ENCODE measurements at regions not wholly inside any gene's neighbourhood (a gene's known extent, or its start where the extent isn't known, plus 50 kb on each side); places are given as distances from the start of the nearest gene placed in this dataset.

GRCh38 chr4:157678478-157678877, 457.9 kb downstream of the GRIA2 start:
- DNase-seq (ENCODE audit: low spot score): no peak
- Histone ChIP-seq H3K27me3 (replicated peaks; ENCODE audit: insufficient read depth) (no peaks in the 10 kb centered on the region), H3K9me3 (no peaks in the 10 kb centered on the region), H3K4me3 (no peak overlapping the region), H3K27ac (no peak overlapping the region), H3K4me1 (replicated peaks) (no peaks in the 10 kb centered on the region), H3K36me3 (no peaks in the 10 kb centered on the region)
- intact Hi-C loops (cut with DNase I): no loop called here
- WGBS: 83% methylated on average over 3 of the region's 3 CpGs
- TF ChIP-seq POLR2AphosphoS5 (IDR thresholded peaks at IDR 0.05) (no peak), POLR2A (IDR thresholded peaks at IDR 0.05) (no peak), CTCF (IDR thresholded peaks at IDR 0.05) (no peak)

- WGBS: 36% methylated on average over 6 of the region's 6 CpGs
- DNase-seq (ENCODE audit: low spot score): no peak
- intact Hi-C loops (cut with DNase I): no loop called here
- H3K4me1 ChIP-seq (replicated peaks): no peaks in the 10 kb centered on the region
- H3K4me3 ChIP-seq: no peak overlapping the region
- H3K27ac ChIP-seq: no peak overlapping the region
- TF ChIP-seq CTCF (IDR thresholded peaks at IDR 0.05) (no peak), POLR2A (IDR thresholded peaks at IDR 0.05) (no peak), POLR2AphosphoS5 (IDR thresholded peaks at IDR 0.05) (no peak)
- no peaks in the 10 kb centered on the region for H3K36me3 ChIP-seq
- no peaks in the 10 kb centered on the region for H3K9me3 ChIP-seq
- H3K27me3 ChIP-seq (replicated peaks; ENCODE audit: insufficient read depth): no peaks in the 10 kb centered on the region
Measured at GRCh38 chr4:157674699-157675098, 454.2 kb downstream of the GRIA2 start.

- Histone ChIP-seq H3K4me3 (no peak overlapping the region), H3K27me3 (replicated peaks; ENCODE audit: insufficient read depth) (no peaks in the 10 kb centered on the region), H3K27ac (no peak overlapping the region), H3K9me3 (no peaks in the 10 kb centered on the region), H3K4me1 (replicated peaks) (no peaks in the 10 kb centered on the region), H3K36me3 (no peaks in the 10 kb centered on the region)
- intact Hi-C loops (cut with DNase I): no loop called here
- TF ChIP-seq POLR2AphosphoS5 (IDR thresholded peaks at IDR 0.05): no peak
- no peak for DNase-seq (ENCODE audit: low spot score)
Measured at GRCh38 chr4:157667836-157668235, 447.3 kb downstream of the GRIA2 start.

- intact Hi-C loops (cut with DNase I): no loop called here
- WGBS: 76% methylated on average over 3 of the region's 3 CpGs
- Histone ChIP-seq H3K4me1 (replicated peaks) (no peaks in the 10 kb centered on the region), H3K36me3 (no peaks in the 10 kb centered on the region), H3K4me3 (no peak overlapping the region), H3K27ac (no peak overlapping the region), H3K9me3 (no peaks in the 10 kb centered on the region), H3K27me3 (replicated peaks; ENCODE audit: insufficient read depth) (no peaks in the 10 kb centered on the region)
- DNase-seq (ENCODE audit: low spot score): no peak
- no peak for TF ChIP-seq POLR2AphosphoS5 (IDR thresholded peaks at IDR 0.05)
- no peak for TF ChIP-seq CTCF (IDR thresholded peaks at IDR 0.05)
- TF ChIP-seq POLR2A (IDR thresholded peaks at IDR 0.05): no peak
Measured at GRCh38 chr4:157664726-157665125, 444.2 kb downstream of the GRIA2 start.

- no peak for TF ChIP-seq POLR2A (IDR thresholded peaks at IDR 0.05)
- no peak for TF ChIP-seq POLR2AphosphoS5 (IDR thresholded peaks at IDR 0.05)
- TF ChIP-seq CTCF (IDR thresholded peaks at IDR 0.05): no peak
- intact Hi-C loops (cut with DNase I): no loop called here
- DNase-seq (ENCODE audit: low spot score): no peak
Measured at GRCh38 chr4:157655096-157655809, 434.7 kb downstream of the GRIA2 start.

More at GRCh38 chr4:157655096-157655809, 434.7 kb downstream of the GRIA2 start:
- no peaks in the 10 kb centered on the region for H3K9me3 ChIP-seq
- no peaks in the 10 kb centered on the region for H3K4me1 ChIP-seq (replicated peaks)
- WGBS: 69% methylated on average over 6 of the region's 6 CpGs
- no peak overlapping the region for H3K4me3 ChIP-seq
- no peak overlapping the region for H3K27ac ChIP-seq
- H3K27me3 ChIP-seq (replicated peaks; ENCODE audit: insufficient read depth): no peaks in the 10 kb centered on the region
- H3K36me3 ChIP-seq: no peaks in the 10 kb centered on the region

All from prostate gland (tissue), 2 donors.